WTC11 (cell line): ENCODE measurements at regions not wholly inside any gene's neighbourhood (a gene's known extent, or its start where the extent isn't known, plus 50 kb on each side); places are given as distances from the start of the nearest gene placed in this dataset.
A peak's percentile ranks its signal among the peaks of the same experiment; 100 is the strongest.

Source experiments
- ATAC-seq: fragments of 200-7000 bp; cut with Tn5 transposase; 2 replicates; pipeline ENCODE4 v1.10.0; 2021; ENCODE audit warnings: mild to moderate bottlenecking, moderate library complexity
- CTCF ChIA-PET: fragments of 300-600 bp; sonication (Branson Sonifier 250); formaldehyde crosslinking; loops from one replicate; lab custom pipeline; 2021; ENCODE audit warnings: antibody characterized with exemption; lab: Charles Lee
- POLR2A ChIA-PET: fragments of 350-600 bp; sonication (Branson Sonifier 250); formaldehyde crosslinking; loops from one replicate; lab custom pipeline; 2021; ENCODE audit warnings: antibody characterized with exemption; lab: Charles Lee
- DNase-seq: peaks from one replicate; pipeline ENCODE4 v3.0.0; 2021; ENCODE audit warnings: low spot score
- H3K27ac Mint-ChIP-seq: 2 replicates; pipeline ENCODE4 v1.8.0; 2021; ENCODE audit warnings: mixed read lengths
- H3K27me3 Mint-ChIP-seq: 2 replicates; pipeline ENCODE4 v1.8.0; 2021; ENCODE audit warnings: low read depth, mild to moderate bottlenecking, moderate library complexity, mixed read lengths
- H3K36me3 Mint-ChIP-seq: 2 replicates; pipeline ENCODE4 v1.8.0; 2021; ENCODE audit warnings: mixed read lengths
- H3K4me1 Mint-ChIP-seq: 2 replicates; pipeline ENCODE4 v1.8.0; 2022; ENCODE audit warnings: mixed read lengths
- H3K4me3 Mint-ChIP-seq: 2 replicates; pipeline ENCODE4 v1.8.0; 2021; ENCODE audit warnings: mild to moderate bottlenecking, moderate library complexity, mixed read lengths
- H3K9me3 Mint-ChIP-seq: 2 replicates; pipeline ENCODE4 v1.8.0; 2021; ENCODE audit warnings: mixed read lengths
- ATF2 ChIP-seq: sonication (generic); formaldehyde crosslinking; IDR thresholded peaks from 2 replicates; pipeline ENCODE4 v1.8.1; 2022; ENCODE audit warnings: low read depth, missing genetic modification reagents, borderline replicate concordance
- ATF3 ChIP-seq: sonication (generic); formaldehyde crosslinking; conservative IDR thresholded peaks from 2 replicates; pipeline ENCODE4 v1.8.1; 2022; ENCODE audit warnings: mild to moderate bottlenecking, missing genetic modification reagents
- CREM ChIP-seq: sonication (generic); formaldehyde crosslinking; IDR thresholded peaks from 2 replicates; pipeline ENCODE4 v1.8.1; 2022; ENCODE audit warnings: mild to moderate bottlenecking, missing genetic modification reagents, moderate library complexity
- E2F4 ChIP-seq: sonication (generic); formaldehyde crosslinking; IDR thresholded peaks from 2 replicates; pipeline ENCODE4 v1.8.1; 2022; ENCODE audit warnings: low read depth, mild to moderate bottlenecking, moderate library complexity, missing genetic modification reagents, borderline replicate concordance
- ESRRA ChIP-seq: sonication (generic); formaldehyde crosslinking; IDR thresholded peaks from 2 replicates; pipeline ENCODE4 v1.8.1; 2022; ENCODE audit warnings: mild to moderate bottlenecking, missing genetic modification reagents, borderline replicate concordance
- HMGA2 ChIP-seq: fragments of 250-450 bp; sonication (Bioruptor Pico); IDR thresholded peaks from 2 replicates; pipeline ENCODE4 v1.4.0; 2021; ENCODE audit warnings: mild to moderate bottlenecking, moderate library complexity
- HMGXB4 ChIP-seq: sonication (generic); formaldehyde crosslinking; IDR thresholded peaks from 2 replicates; pipeline ENCODE4 v1.8.1; 2023; ENCODE audit warnings: mild to moderate bottlenecking, moderate library complexity, missing genetic modification reagents
- JAZF1 ChIP-seq: fragments of 250-450 bp; sonication (Bioruptor Pico); IDR thresholded peaks from 2 replicates; pipeline ENCODE4 v1.9.0; 2021; ENCODE audit warnings: moderate library complexity, mild to moderate bottlenecking, inconsistent platforms
- JUN ChIP-seq: sonication (generic); formaldehyde crosslinking; IDR thresholded peaks from 2 replicates; pipeline ENCODE4 v1.8.0; 2023; ENCODE audit warnings: mild to moderate bottlenecking, missing genetic modification reagents
- MLX ChIP-seq: sonication (generic); formaldehyde crosslinking; IDR thresholded peaks from 2 replicates; pipeline ENCODE4 v1.8.1; 2023; ENCODE audit warnings: mild to moderate bottlenecking, missing genetic modification reagents, moderate library complexity
- NR1H2 ChIP-seq: sonication (generic); formaldehyde crosslinking; IDR thresholded peaks from 2 replicates; pipeline ENCODE4 v1.9.0; 2021; ENCODE audit warnings: mild to moderate bottlenecking, moderate library complexity, missing genetic modification reagents
- NR2C2 ChIP-seq: sonication (generic); formaldehyde crosslinking; IDR thresholded peaks from 2 replicates; pipeline ENCODE4 v1.8.0; 2022; ENCODE audit warnings: mild to moderate bottlenecking, missing genetic modification reagents
- OVOL2 ChIP-seq: fragments of 250-450 bp; sonication (Bioruptor Pico); IDR thresholded peaks from 2 replicates; pipeline ENCODE4 v1.9.0; 2021; ENCODE audit warnings: mild to moderate bottlenecking, borderline replicate concordance
- PRDM15 ChIP-seq: sonication (generic); formaldehyde crosslinking; IDR thresholded peaks from 2 replicates; pipeline ENCODE4 v1.8.0; 2022; ENCODE audit warnings: missing genetic modification reagents
- PREB ChIP-seq: sonication (generic); formaldehyde crosslinking; IDR thresholded peaks from 2 replicates; pipeline ENCODE4 v1.8.1; 2022; ENCODE audit warnings: mild to moderate bottlenecking, missing genetic modification reagents, moderate library complexity, borderline replicate concordance
- ZNF121 ChIP-seq: sonication (generic); formaldehyde crosslinking; IDR thresholded peaks from 2 replicates; pipeline ENCODE4 v1.8.0; 2023; ENCODE audit warnings: missing genetic modification reagents
- ZNF138 ChIP-seq: sonication (generic); formaldehyde crosslinking; conservative IDR thresholded peaks from 2 replicates; pipeline ENCODE4 v1.8.1; 2022; ENCODE audit warnings: mild to moderate bottlenecking, moderate library complexity, missing genetic modification reagents
- ZNF317 ChIP-seq: sonication (generic); formaldehyde crosslinking; IDR thresholded peaks from 2 replicates; pipeline ENCODE4 v1.8.1; 2023; ENCODE audit warnings: low read depth, mild to moderate bottlenecking, moderate library complexity, missing genetic modification reagents, borderline replicate concordance
- ZNF532 ChIP-seq: fragments of 250-450 bp; sonication (Bioruptor Pico); IDR thresholded peaks from 2 replicates; pipeline ENCODE4 v1.9.0; 2021; ENCODE audit warnings: mild to moderate bottlenecking, borderline replicate concordance

- H3K4me1 Mint-ChIP-seq: no peaks in the 10 kb centered on the region
- DNase-seq (no peak), ATAC-seq (no peak)
- H3K27ac Mint-ChIP-seq: no peak overlapping the region
- H3K9me3 Mint-ChIP-seq: no peaks in the 10 kb centered on the region
- TF ChIP-seq ZNF121 (CRISPR knock-in tag): no peak
- TF ChIP-seq OVOL2: no peak
- no peak for TF ChIP-seq CREM (CRISPR knock-in tag)
- no peak for TF ChIP-seq ZNF532 (CRISPR knock-in tag)
- TF ChIP-seq JUN (CRISPR knock-in tag): no peak
- no peak for TF ChIP-seq JAZF1
- TF ChIP-seq PRDM15 (CRISPR knock-in tag): no peak
- TF ChIP-seq E2F4 (CRISPR knock-in tag): no peak
- ChIA-PET CTCF (interaction anchor here (0.7 to 3.8 kb wide), 4 partner anchors 11 to 402 kb away, joined by 3 to 26 read pairs (median 4); no protein-coding TSS in a partner anchor), POLR2A (no interaction called here)
- H3K27me3 Mint-ChIP-seq: no peaks in the 10 kb centered on the region
- H3K36me3 Mint-ChIP-seq: no peaks in the 10 kb centered on the region
- no peak overlapping the region for H3K4me3 Mint-ChIP-seq
Measured at GRCh38 chr16:13463619-13464018, 456.3 kb upstream of the ERCC4 start.

GRCh38 chr16:13471036-13471435, 448.9 kb upstream of the ERCC4 start:
- peaks cover 17% of the 10 kb centered on the region for H3K9me3 Mint-ChIP-seq
- ATAC-seq: no peak
- TF ChIP-seq MLX (no peak), PREB (CRISPR knock-in tag) (no peak), ESRRA (no peak), ZNF138 (CRISPR knock-in tag) (no peak), ATF3 (CRISPR knock-in tag) (no peak), NR1H2 (CRISPR knock-in tag) (no peak), ATF2 (CRISPR knock-in tag) (no peak), ZNF317 (CRISPR knock-in tag) (no peak), NR2C2 (no peak), HMGXB4 (CRISPR knock-in tag) (no peak), HMGA2 (no peak)
- H3K4me1 Mint-ChIP-seq: no peaks in the 10 kb centered on the region
- ChIA-PET POLR2A (no interaction called here), CTCF (interaction anchor here (1.1 kb wide), 1 partner anchor 296 kb away, joined by 7 read pairs; no protein-coding TSS in a partner anchor)
- H3K27ac Mint-ChIP-seq: no peak overlapping the region
- peak; percentile 24 for DNase-seq
- H3K36me3 Mint-ChIP-seq: peaks cover 12% of the 10 kb centered on the region
- no peak overlapping the region for H3K4me3 Mint-ChIP-seq
- H3K27me3 Mint-ChIP-seq: no peaks in the 10 kb centered on the region
